Myocyte (in vitro differentiated cells): ENCODE measurements at regions not wholly inside any gene's neighbourhood (a gene's known extent, or its start where the extent isn't known, plus 50 kb on each side); places are given as distances from the start of the nearest gene placed in this dataset.
A peak's percentile ranks its signal among the peaks of the same experiment; 100 is the strongest.
"Not testable (repeated sequence)": the region's sequence is repeated elsewhere in the genome, so short reads cannot be mapped to it uniquely, and the experiment has no call there.

Experiments used
- DNase-seq: peaks from one replicate; pipeline ENCODE4 v3.0.0-alpha.2; 2012; ENCODE audit warnings: low read depth

- peak; percentile 21 for DNase-seq
These were observed 229.2 kb downstream of the COPRS start for GRCh38 chr17:31629696-31630470.

GRCh38 chr17:31627960-31628359 lies 231.1 kb downstream of the COPRS start:
- DNase-seq = no peak

- no peak for DNase-seq
These were observed 232.5 kb downstream of the RAB11FIP4 start for GRCh38 chr17:31623990-31624389.

- DNase-seq = no peak
These were observed 231.0 kb downstream of the RAB11FIP4 start for GRCh38 chr17:31622500-31622899.

- no peak for DNase-seq
These were observed 230.1 kb downstream of the RAB11FIP4 start for GRCh38 chr17:31621566-31621965.

- not testable (repeated sequence) for DNase-seq
These were observed 219.6 kb downstream of the RAB11FIP4 start for GRCh38 chr17:31611053-31611452.

GRCh38 chr17:31609996-31610910 lies 218.8 kb downstream of the RAB11FIP4 start:
- DNase-seq = no peak

GRCh38 chr17:31609331-31609730 lies 217.9 kb downstream of the RAB11FIP4 start:
- DNase-seq = no peak

- no peak for DNase-seq
These were observed 217.3 kb downstream of the RAB11FIP4 start for GRCh38 chr17:31608659-31609254.

- DNase-seq = no peak
These were observed 214.3 kb downstream of the RAB11FIP4 start for GRCh38 chr17:31605761-31606160.

GRCh38 chr17:31604936-31605335 lies 213.5 kb downstream of the RAB11FIP4 start:
- no peak for DNase-seq

GRCh38 chr17:31600144-31600543 lies 208.7 kb downstream of the RAB11FIP4 start:
- not testable (repeated sequence) for DNase-seq

GRCh38 chr17:31598921-31599571 lies 207.6 kb downstream of the RAB11FIP4 start:
- no peak for DNase-seq

- no peak for DNase-seq
These were observed 206.9 kb downstream of the RAB11FIP4 start for GRCh38 chr17:31598399-31598782.

- DNase-seq = no peak
These were observed 206.3 kb downstream of the RAB11FIP4 start for GRCh38 chr17:31597646-31598398.

GRCh38 chr17:31596382-31597323 lies 205.2 kb downstream of the RAB11FIP4 start:
- DNase-seq = peak; percentile 99

- peak; percentile 70 for DNase-seq
These were observed 204.3 kb downstream of the RAB11FIP4 start for GRCh38 chr17:31595666-31596381.

GRCh38 chr17:31595076-31595475 lies 203.6 kb downstream of the RAB11FIP4 start:
- peak; percentile 86 for DNase-seq

- DNase-seq = no peak
These were observed 202.9 kb downstream of the RAB11FIP4 start for GRCh38 chr17:31594416-31594815.
